HG03045 (cell line): ENCODE measurements at regions not wholly inside any gene's neighbourhood (a gene's known extent, or its start where the extent isn't known, plus 50 kb on each side); places are given as distances from the start of the nearest gene placed in this dataset.

Source experiments
- ATAC-seq: cut with Tn5 transposase; IDR thresholded peaks from one replicate; pipeline ENCODE4 v1.9.1; 2021; ENCODE audit warnings: mild to moderate bottlenecking, moderate library complexity; ENCODE audit not compliant: unreplicated experiment

GRCh38 chr16:76897816-76898215 is 293.2 kb upstream of the MON1B start:
- ATAC-seq, result no peak

DNA sequence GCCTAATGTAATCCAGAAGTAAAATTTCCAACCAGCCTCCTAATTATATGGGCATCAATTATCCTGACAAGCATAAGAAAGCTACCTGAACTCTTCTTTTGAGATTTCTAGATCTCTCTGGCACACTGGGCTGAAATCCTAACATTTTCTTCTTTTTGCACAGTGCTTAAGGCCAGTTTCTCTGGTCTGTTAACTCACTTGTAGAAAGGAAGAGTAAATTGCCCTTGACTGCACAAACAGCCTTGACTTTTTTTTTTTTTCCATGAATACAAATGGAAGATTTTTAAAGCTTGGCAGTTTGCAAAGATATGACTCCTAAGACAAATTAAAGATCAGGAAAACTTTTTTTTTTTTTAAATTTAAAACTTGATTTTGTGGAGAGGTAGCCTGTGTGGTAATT is 291.2 kb upstream of the MON1B start:
- ATAC-seq, result no peak

DNA sequence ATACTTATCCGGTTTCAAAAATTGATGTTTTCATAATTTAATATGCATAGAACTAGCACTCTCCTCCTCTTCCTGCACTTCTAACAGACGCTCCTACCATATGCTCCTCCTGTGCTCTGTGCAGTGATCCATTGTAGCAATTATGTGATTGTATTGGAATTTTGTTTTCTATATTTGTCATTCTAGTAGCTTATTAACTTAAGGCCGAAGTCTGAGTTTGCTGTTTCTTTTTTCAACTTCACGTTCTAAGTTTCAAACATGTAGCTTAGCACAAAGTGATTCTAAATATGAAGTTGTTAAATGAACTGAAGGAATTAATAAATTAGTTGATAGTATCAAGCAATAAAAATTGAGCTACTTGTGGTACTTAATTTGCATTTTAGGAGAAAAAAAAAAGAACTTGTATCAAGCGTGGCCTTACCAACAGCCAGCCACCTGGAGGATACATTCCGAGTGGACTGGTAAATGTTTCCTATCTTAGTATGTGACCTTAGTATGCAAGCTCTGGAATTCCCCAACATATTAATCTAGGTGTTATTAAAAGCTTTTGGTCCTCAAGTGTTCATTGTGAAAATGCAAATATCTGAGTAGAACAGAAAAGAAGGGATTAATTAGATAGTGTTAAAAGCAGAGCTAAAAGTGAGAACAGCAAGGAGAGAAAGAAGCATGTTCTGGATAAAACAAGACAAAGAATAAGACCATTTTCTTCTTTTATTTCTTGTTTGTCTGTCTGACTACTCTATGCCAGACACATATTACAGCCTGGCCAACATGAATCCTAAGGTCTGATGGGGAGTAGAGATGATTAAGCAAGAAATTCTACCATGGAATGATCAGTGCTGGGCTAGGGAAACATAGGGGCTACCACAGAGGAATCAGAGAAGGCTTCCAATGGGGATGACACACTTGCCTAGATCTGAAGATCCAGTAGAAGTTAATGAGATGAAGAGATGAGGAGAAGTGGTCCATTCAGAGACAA is 290.4 kb upstream of the MON1B start:
- ATAC-seq, result no peak

DNA sequence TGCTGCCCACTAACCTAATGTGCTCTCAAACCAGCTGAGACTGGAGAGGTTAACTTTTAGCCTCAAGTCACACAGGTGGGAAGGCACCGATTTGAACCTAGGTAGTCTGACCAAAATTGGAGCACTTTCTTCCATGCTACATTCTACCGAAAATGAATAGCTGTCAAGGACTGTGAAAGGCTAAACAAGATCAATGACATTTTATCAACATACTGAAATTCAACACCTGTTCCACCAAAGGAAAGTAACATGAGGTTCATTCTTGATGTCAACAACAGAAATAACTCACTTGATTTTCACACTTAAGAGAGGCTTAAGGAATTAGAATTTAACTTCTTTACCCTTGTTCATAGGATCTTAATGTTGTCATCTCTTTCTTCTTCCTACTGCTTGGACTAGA is 284.4 kb upstream of the MON1B start:
- no peak for ATAC-seq

DNA sequence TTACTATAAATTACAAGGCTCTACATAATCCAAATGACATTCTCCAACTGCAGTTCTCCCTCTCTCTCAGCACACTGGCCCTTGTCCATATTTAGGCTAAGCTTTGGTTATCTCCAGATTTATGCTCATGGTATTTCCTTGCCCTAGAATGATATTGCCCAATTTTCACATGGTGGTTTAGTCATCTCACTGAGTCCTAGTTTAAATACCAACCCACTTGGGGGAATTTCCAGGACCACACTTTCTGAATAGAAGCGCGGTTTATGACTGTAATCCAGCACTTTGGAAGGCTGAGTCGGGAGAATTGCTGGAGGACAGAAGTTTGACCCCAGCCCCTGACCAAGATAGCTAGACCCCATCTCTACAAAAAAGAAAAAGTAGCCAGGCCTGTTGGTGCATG is 280.1 kb upstream of the MON1B start:
- no peak for ATAC-seq

DNA sequence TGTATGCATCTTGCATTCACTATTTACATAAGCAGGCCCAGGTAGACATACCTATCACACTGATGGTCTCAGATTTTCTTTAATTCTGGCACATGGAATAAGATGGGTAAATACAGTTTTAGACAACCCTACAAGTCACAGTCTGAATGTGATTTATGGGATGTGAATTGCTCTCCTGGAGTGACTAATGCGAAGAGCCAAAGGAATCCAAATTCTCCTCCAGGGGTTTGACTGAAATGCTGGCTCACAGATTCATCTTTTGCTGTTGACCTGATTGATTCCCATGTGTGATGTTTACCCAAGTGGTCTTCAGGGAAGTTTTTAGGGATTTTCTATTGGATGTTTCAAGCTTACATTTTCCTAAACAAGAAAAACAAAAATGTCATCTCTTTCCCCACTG is 277.9 kb upstream of the MON1B start:
- no peak for ATAC-seq

GRCh38 chr16:76926042-76926441 is 264.9 kb upstream of the MON1B start:
- ATAC-seq, result no peak

DNA sequence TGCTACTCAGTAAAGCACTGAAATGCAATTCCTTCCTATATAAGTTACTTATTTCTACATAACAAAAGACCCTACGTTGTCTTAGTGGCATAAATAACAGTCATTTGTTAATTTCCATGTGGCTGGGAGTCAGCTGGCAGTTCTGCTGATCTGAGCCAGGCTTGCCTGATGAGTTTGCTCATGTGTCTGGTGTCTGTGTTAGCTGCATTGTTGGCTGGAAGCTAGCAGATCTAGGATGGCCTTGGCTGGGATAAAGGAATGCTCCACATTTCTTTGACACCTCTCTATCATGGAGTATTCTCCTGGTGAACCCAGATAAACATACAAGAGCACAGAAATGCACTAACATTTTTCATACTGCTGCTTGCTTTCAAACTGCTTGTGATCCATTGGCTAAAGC is 264.4 kb upstream of the MON1B start:
- no peak for ATAC-seq

- ATAC-seq, result no peak
Measured at GRCh38 chr16:76931186-76931585, 259.8 kb upstream of the MON1B start.

DNA sequence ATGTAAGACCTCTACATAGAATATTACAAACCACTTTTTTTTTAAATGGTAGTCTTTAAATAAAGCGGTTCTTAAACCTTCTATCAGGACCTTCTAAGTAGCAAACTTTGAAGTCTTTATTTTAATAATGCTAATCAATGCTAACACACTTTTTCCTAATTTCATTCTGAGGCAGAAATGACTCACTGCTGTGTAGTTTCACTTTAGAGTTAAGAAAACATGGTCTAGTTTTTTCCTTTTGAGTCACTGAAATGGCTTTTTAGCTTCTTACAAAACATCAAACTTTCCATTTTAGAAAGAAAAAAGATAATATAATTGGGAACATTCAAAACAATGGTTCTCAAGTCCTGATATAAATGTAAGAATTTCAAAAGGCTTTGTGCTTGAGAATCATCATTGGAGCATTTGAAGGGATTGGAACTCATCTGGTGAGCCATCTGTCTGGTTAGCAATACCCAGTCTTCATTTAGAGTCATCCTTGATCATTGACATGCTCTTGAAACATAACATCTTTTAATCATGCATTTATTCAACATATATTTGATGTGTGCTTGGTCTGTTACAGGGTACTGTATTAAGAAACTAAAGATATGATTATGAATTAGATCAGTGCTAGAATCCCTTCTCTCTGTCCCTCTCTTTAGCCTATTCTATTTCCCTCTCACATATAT is 258.3 kb upstream of the MON1B start:
- ATAC-seq, result no peak

GRCh38 chr16:76940251-76940650 is 250.7 kb upstream of the MON1B start:
- ATAC-seq, result no peak

DNA sequence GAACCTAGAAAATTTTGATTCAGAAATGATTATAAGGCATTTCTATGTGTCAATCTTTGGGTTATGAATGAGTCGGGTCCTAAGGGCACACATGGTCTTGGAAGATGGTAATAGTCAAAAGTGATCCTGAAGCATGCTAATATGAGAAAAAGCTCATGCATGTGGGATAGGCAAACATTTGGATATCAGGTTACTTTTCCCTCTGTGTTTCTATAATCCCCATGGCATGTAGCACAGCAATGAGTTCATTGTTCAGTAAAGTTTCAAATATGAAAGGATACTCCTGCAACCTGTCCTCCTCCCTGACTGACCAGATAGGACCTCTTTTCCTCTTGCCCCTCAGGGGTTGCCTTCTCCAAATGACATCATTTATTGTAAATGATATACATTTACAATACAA is 249.9 kb upstream of the MON1B start:
- ATAC-seq, result no peak

DNA sequence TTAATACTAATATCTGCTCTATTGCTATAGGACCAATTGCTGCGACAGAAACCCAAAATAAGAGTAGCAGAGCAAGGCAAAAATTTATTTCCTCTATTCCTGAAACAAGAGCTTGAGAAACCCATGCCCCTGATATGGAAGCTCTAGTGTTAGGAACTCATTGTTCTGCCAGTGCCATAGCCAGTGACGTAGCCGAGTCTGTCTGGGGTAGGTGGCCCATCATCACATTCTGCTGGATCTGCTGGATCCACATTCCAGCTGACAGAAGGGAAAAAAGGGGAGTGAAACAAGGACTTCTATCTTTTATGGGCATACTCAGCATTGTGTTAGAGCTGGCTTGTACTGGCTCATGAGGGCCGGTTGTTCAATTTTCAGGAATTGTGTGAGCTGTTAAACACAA is 248.9 kb upstream of the MON1B start:
- ATAC-seq, result no peak

GRCh38 chr16:76943921-76944320 is 247.1 kb upstream of the MON1B start:
- no peak for ATAC-seq

- no peak for ATAC-seq
Measured at GRCh38 chr16:76946879-76947278, 244.1 kb upstream of the MON1B start.

GRCh38 chr16:76947749-76948148 is 243.2 kb upstream of the MON1B start:
- no peak for ATAC-seq

DNA sequence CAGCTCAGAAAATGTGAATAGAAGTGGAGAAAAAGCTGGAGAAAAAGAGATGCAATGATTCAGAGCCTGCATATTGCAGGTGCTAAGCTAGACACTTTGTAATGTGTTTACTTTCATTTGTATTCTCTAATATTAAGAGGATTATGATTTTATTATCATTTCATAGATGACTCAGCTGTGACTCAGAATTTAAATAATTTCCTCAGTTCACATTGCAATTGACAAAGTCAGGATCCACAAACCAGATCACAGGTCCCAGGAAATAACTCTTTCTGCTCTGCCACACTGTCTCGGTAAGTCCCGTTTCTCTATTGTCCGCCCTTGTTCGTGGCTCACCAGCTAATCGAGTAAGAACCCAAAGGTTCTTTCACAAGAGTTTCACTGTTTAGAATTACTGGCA is 235.4 kb upstream of the MON1B start:
- ATAC-seq, result no peak

DNA sequence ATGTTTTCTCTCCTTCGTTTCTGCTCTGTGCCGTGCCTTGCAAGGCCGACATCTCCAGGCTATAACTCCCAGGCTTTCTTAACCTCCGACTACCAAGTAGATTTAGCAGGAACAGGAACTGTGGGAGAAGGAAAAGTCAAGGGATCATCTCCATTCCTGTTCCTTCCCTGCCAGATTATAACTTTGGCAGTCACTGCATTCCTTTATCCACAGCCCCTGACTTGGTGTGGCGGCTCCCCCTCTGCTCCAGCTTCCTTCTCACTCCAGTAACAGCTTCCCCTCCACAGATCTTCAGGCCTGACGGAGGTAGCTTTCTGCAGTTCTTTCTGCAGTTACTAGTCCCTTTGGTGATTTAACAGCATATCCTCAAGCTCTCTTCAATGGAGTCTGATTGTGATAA is 234.6 kb upstream of the MON1B start:
- no peak for ATAC-seq

GRCh38 chr16:76956841-76957240 is 234.1 kb upstream of the MON1B start:
- ATAC-seq, result no peak

- ATAC-seq, result no peak
Measured at GRCh38 chr16:76959166-76959565, 231.8 kb upstream of the MON1B start.

DNA sequence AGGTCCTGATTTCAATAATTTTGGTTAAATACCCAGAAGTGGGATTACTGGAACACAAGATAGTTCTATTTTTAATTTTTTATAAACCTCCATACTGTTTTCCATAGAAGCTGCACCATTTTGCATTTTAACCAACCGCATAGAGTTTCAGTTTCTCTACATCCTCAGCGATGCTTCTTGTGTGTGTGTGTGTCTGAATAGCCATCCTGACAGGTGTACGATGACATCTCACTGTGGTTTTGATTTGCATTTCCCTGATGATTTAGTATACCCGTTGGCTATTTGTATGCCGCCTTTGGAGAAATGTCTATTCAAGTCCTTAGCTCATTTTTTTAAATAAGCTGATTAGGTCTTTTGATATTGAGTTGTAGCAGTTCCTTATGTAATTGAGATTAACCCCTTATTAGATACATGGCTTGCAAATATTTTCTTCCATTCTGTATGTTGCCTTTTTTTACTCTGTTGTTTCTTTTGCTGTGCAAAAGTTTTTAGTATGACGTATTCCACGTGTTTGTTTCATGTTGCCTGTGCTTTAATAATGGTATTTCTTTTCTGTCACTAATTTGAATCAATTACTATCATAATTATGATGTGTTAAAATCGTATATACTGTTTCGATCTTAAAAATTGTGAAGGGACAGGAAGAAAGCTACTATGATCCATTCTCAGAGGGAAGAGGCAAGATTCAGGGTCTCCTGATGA is 227.2 kb upstream of the MON1B start:
- ATAC-seq, result peak; percentile 81
